GM18909 (cell line): ENCODE measurements at regions not wholly inside any gene's neighbourhood (a gene's known extent, or its start where the extent isn't known, plus 50 kb on each side); places are given as distances from the start of the nearest gene placed in this dataset.

ENCODE experiments used
- ATAC-seq: cut with Tn5 transposase; IDR thresholded peaks from one replicate; pipeline ENCODE4 v1.9.1; 2021; ENCODE audit warnings: mild to moderate bottlenecking; ENCODE audit not compliant: unreplicated experiment, poor library complexity

DNA sequence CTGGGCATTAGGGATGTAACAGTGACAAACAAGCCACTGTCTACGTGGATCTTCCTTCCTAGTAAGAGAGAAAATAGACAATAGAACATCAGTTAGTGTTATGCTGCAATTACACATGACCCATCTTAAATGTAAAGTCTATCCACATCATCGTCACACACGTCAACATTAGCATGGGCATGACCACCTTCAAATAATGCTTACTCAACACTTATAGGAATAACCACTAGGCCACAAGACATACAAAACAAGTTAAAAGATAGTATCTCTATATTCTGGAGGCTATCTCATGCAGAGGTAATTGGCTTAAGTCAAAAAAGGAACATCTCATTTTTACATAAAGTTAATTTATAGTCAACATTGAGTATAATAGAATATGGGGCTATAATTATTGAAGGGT, 156.5 kb downstream of the MOXD1 start:
- no peak for ATAC-seq

DNA sequence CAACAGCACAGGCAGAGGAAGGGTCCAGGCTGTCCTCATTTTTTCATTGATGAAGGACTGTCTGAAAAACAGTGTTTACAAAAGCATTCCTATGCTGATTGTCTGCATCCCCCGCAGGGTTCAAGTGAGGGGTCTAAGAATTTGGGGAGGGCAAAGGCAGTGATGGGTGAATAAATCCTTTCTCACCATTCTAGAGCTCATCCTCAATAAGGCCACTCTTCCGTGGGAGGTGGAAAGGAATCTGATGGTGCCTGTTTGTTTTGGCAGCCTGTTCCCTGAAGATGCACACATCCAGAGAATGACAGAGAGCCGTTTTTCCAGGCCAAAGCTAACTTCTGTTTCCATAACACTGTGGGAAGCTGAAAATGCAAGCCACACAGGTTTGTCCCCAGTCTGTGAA, 164.5 kb downstream of the MOXD1 start:
- ATAC-seq, result no peak

DNA sequence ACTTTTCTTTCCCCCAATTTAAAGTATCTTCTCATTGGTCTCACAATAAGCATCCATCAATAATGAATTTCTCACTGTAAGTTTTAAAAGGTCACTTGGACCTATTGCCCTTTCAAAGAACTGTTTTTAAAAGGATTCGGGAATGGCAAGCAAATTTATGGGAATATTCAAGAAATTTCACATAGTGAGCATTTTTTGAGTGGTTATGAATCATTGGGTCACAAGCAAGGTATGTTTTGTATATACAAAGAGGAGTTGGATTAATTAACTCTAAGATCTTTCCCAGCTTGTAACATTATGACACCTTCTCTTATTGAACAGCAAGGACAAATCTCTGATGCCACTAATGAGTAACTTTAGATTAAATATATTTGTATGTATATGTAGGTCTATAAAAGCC, 165.0 kb downstream of the MOXD1 start:
- ATAC-seq, result no peak

DNA sequence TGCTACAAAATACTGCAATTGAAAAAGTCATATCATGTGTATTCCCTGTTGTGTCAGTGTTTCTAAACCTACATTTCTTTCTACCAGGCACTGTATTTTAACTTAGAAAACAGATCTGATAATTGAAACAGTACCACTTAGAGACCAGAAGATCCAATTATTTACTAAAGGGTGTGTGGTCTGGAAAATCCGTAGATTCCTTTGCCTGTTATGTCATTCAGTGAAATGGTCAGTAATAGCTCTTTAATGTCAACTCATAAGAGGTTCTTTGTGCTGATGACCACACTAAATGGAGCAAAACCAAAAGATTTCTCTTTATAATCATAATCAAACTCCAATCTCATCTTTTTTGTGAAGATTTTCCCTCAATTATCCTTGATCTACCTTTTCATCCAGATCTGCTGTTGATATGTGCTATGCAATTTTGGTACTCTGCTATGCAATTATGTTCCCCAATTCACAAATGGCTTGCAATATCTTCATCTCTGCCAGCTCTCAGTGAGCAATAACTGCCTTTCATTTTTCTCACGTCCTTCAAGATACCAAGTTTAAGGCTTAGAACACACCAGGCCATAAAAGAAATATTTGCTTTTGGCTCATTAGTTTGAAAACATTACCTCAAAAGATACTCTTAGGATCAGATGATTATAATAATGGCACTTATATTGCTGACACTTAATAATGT, 165.5 kb downstream of the MOXD1 start:
- ATAC-seq, result no peak

DNA sequence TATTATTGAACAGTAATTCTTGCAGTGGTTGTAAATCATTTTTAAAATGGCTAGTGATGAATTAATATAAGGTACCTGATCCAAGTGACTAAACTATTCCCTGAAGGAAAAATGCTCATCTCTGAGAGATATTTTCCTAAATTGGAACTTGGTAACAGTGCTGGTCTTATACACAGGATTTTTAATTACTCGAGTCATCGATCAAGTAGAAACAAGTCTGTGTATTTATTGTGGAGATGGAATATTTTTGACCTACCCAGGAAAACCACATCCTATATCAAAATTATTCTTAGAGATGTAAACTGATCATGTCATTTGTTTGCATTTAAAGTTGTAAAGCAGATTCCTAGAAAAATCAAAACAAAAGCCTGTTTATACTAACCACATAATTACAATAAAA, 166.9 kb downstream of the MOXD1 start:
- ATAC-seq, result no peak

DNA sequence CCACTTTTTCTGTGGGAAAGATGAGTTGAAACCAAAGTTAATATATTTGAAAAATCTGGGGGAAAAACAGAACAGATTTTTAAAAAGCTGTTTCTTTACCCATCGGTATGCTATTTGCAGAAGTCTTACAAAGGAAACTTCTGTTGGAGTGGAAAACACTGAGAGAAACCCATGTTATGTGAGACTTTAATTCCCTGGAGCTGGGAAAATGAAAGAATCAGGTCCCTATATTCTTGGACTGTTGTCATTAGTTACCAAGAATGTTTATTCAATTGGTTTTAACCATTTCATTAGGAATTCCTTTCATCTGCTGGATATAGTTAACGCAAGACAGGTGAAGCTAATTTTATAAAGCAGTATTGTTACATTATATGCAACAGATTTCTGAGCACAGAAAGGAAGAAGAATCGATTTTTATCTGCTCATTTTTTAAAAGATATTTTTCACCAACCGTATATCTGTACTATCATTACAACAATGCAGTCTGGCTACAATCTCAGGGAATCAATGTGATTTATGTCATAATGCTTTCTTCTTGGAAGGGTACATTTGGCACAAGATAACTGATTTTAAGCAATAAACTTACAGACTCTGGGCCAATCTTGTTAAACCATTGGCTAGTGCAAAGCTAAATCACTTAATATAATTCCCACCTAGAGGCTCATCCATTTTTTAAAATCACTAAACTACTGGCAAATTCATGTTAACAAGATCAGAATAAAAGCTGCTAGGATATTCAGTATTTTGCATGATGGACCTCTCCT, 170.0 kb downstream of the MOXD1 start:
- no peak for ATAC-seq

DNA sequence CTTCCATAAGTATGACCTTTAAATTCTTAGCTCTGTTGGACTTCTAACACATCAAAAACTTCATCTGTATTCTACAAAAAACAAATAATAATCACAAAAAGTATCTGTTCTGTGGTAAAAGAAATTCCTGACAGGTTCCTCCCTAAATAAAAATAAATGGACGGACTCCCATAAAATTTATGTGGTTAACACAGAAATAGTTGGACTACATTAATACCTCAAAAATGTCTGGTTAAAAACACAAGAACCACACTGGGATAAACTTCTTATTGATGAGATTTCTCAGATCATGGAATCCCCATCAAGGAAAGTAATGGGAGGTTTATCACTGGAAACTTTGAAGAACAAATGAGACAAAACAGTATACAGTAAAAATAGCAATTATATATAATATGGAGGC, 172.4 kb downstream of the MOXD1 start:
- no peak for ATAC-seq

DNA sequence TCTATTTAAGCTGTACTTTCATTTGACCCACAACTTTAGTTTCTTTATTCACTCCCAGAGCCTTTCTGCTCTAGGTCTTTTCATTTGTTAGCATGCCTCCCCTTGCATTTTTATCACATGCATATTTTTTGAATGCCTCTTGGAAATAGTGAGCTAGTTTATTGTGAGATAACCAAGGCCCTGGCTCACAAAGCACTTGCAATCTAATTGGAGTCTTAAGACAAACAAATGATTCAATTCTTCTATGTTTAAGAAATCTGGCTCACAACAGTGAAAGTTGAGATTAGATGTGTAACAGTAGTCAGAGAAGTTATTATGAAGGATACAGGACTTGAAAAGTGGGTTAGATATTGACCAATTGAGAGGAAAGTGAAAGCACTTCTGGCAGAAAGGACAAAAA, 173.4 kb downstream of the MOXD1 start:
- no peak for ATAC-seq

DNA sequence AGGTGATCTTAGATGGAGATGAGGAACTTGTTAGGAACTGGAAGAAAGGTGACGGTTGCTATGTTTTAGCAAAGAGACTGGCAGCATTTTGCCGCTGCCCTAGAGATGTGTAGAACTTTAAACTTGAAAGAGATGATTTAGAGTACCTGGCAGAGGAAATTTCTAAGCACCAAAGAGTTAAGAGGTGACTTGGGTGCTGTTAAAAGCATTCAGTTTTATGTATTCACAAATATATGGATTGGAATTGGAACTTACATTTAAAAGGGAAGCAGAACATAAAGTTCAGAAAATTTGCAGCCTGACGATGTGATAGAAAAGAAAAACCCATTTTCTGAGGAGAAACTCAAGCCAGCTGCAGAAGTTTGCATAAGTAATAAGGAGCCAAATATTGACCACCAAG, 176.3 kb downstream of the MOXD1 start:
- ATAC-seq, result no peak

DNA sequence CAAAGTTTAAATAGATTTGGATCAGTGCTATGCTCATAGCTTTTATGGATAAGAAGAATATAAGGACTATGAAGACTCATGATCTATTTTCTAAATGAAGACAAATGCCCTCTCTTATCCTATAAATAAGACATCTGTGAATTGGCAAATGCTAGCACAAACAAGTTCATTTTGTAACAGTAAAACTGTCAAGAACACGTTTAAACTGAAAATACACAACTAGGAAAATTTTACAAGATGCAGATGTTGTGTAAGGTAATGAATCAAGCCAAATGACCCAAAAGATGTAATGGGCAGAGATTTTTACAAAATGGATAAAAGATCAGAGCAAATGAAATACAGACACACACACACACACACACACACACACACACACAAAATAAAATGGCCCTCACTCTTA, 180.5 kb downstream of the MOXD1 start:
- no peak for ATAC-seq

DNA sequence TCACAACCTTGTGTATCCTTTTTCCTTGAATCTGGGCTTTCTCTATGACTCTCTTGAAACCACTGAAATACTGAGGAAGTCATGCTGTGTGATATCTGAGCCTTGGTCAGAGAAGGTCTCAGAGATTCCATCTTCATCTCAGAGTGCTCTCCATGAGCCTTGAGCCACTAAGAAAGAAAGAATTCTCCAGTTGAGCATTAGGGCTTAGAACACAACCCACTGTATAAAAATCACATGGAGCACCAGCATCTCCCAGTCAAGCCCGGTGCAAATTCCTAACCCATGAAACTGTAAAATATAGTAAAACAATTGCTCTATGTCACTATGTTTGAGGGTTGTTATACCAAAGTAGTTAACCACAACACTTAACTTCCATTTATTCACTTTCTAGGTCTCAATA, 181.4 kb downstream of the MOXD1 start:
- ATAC-seq, result no peak

DNA sequence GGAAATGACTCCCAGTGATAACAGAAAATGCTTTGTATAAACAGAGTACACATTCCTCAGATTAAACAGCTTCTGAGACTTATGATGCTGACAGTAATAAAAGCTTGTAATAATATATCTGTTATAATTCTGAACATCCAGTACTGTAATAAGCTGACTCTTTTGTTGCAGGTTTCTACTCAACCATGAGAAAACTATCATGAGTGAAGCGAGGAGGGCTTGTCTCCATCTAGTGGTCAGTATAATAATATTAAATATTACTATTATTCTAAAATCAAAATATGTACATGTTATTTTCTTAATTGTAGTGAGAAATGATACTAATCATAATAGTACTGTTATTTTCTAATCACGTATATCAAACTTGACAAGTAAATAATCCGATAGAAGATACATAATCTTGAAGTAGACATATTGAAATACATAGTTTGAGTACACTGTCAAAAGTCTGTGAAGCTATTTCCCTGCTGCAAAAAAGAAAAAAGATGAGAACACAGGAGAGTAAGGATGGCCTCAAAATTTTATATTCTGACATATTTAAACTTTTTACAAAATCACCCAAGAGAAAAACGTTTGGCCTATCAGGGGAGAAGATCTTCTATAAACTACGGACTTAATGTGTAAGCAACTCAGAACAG, 183.1 kb downstream of the MOXD1 start:
- peak; percentile 55 for ATAC-seq

DNA sequence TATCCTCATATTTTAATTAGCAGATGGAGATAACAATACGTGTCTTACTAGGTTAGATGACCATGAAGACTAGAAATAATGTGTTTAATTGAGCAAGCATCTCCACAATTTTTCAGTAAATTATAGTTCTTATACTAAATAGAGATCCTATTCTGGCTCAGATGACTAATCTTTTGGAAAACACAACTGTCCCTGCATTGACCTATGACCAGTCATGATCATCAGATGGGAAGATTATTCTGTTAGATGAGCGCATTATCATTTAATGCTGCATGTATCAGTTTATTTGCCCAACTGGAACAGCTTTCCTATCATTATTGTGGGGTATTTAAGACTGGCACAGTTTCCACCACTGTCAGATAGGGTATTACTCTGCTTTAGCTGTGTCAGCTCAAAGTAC, 185.5 kb downstream of the MOXD1 start:
- no peak for ATAC-seq

DNA sequence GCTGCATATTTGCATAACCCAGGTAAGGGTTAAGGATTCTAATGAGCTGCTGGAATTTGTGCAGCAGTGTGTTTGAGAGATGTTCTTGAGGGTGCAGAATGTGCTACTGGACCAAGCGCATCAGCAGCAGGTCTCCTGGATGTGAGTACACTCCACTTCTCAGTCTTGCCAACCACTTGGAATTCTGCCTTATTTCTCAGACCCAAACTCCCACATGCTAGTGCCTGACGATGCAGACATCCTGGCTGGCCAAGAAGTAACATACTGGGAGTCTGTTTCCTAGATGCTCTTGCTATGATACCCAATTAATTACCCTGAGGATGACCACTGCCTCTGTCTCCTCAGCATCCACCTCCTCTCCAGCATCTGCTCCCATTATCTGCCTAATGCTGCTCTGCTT, 186.6 kb downstream of the MOXD1 start:
- ATAC-seq, result no peak

DNA sequence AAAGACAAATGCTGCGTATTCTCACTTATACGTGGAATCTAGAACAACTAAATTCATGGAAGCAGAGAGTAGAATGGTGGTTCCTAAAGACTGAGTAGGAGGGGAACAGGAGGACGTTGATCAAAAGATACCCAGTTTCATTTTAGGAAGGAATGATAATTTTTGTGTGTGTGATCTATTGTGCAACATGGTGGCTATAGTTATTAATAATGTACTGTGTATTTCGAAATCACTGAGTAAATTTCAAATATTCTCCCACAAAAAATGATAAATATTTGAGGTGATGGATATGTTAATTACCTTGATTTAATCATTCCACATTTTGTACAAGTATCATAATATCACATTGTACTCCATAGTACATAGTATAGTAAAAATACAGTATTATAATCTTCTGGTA, 187.5 kb downstream of the MOXD1 start:
- no peak for ATAC-seq

DNA sequence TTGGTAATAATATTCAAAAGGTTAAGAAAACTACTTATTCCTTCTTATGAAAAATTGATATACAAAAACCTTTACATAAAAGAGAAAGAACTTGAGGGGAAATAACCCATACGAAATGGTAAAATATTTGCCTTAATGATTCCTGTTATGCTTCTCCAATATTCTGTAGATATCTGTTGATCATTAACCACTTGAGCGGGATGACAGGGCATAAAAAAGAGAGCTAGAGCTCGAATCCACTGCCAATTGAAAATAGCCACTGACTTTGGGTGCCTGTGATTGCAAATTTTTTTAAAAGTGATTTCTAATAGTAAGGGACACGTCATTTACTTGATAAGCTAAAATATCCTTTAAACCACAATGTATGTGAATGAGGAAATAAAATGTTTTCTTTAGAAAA, 188.1 kb downstream of the MOXD1 start:
- no peak for ATAC-seq

DNA sequence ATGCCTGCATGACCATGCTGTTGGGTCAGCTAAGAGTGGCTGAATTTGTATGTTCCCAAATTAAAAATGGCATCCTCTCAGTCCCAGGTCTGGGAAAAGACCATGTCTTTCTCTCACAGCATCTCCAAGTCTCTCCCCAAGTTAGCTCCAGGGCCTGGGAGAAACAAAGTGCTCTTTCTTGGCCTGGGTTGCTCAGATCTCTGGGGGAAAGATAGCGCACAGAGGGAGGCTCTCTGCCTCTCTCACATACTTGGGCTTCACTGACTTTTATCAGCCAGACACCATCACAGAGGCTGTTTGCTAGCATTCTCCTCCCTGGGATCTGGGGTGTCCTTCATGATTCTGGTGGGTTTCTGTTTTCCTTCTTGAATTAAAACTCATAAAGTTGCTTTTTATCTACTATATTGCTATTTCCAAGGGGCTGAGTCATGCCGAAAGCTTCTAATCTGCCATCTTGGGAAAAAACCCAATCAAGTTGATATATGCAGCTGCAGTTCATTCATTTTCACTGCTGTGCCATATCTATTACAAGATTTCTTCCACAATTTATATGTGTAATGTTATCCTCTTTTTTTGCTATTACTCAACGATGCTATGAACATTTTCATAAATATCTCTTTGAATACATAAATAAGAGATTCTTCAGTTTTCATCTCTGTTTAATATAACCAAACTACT, 190.2 kb downstream of the MOXD1 start:
- ATAC-seq, result no peak

DNA sequence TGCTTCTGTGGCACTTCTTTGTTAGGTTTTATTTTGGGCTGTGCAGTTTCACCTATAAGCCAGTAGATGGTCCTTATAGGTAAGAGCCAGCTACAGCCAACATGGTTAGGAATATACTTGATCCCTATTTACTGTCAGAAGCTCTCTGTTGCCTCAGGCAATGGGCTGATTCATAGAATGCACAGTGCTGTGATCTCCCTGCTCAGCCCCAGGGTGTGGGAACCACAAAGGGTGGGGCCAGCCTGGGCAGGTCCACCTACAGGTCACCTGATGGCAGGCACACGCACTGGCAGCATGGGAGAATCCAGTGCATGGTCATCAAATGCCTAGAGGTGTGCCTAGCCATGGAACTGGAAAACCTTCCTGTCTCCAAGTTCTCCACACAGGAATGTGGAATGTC, 191.9 kb downstream of the MOXD1 start:
- ATAC-seq, result no peak

DNA sequence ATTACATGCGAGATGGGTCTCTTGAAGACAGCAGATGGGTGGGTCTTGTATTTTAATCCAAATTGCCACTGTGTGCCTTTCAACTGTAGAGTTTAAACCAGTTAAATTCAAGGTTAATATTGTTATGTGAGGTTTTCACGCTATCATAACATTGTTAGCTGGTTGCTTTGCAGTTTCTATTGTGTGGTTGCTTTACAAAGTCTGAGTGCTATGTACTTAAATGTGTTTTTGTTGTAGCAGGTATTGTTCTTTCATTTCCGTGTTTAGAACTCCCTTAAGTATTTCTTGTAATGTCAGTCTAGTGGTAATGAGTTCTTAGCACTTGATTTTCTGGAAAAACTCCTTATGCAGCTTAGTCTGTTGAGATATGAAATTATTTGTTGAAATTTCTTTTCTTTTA, 193.3 kb downstream of the MOXD1 start:
- no peak for ATAC-seq

DNA sequence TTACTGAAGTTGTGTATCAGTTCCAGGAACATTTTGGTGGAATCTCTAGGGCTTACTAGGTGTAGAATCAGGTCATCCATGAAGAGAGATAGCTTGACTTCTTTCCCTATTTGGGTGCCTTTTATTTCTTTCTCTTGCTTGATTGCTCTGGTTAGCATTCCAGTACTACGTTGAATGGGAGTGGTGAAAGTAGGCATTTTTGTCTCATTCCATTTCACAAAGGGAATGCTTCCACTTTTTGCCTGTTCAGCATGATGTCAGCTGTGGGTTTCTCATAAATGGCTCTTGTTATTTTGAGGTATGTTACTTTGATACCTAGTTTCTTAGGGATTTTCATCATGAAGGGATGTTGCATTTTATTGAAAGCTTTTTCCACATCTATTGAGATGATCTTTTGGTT, 195.3 kb downstream of the MOXD1 start:
- ATAC-seq, result no peak

DNA sequence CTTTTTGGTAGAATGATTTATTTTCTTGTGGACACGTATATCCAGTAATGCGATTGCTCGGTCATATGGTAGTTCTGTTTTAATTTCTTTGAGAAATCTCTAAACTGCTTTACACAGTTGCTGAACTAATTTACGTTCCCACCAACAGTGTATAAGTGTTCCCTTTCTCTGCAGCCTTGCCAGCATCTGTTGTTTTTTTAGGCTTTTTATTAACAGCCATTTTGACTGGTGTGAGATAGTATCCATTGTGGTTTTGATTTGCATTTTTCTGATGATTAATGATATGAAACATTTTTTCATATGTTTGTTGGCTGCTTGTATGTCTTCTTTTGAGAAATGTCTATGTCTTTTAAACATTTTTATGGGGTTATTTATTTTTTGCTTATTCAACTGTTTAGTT, 196.7 kb downstream of the MOXD1 start:
- ATAC-seq, result no peak
